Stimulated activated CD4-positive, alpha-beta T cell treated with anti-CD3 and anti-CD28 coated beads, Interleukin-12 subunit alpha, Interleukin-12 subunit beta, amount 100 ng/mL, for 24 hours (primary cell): ENCODE measurements at regions not wholly inside any gene's neighbourhood (a gene's known extent, or its start where the extent isn't known, plus 50 kb on each side); places are given as distances from the start of the nearest gene placed in this dataset.

Experiments used
- DNase-seq, 2 experiments: peaks; one replicate each; pipeline ENCODE4 v3.0.0-alpha.2; 2020; ENCODE audit warnings: low read depth in 2 of 2

- no peak for DNase-seq
Measured at GRCh38 chr2:126990605-126991532, 92.2 kb downstream of the TEX51 start.

- DNase-seq, result no peak
Measured at GRCh38 chr2:126994340-126994777, 95.7 kb downstream of the TEX51 start.

- no peak for DNase-seq
Measured at GRCh38 chr2:126995621-126996377, 97.1 kb downstream of the TEX51 start.

- DNase-seq, result no peak
Measured at GRCh38 chr2:126996378-126996699, 97.6 kb downstream of the TEX51 start.
